ENCODE measurements at regions not wholly inside any gene's neighbourhood (a gene's known extent, or its start where the extent isn't known, plus 50 kb on each side); places are given as distances from the start of the nearest gene placed in this dataset.

DNA sequence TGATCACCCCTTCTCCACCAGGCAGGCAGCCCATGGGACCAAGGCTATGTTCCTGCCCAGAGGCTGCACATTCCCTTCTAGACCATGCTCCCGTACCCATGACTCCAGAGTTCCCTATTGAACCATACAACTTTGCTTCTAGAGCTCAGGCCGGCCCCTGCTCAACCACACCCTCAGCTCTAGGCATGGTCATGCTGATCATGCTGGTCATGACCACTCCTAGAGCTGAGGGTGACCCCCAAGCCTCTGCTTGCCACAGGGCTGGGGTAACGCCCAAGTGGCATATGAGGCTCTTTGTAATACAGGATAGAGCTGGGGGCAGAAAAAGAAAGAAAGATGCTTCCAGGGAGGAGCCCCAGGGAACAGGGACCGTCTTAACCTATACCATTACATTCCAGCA, 301.8 kb downstream of the SP3 start:
- TF ChIP-seq POLR2AphosphoS5 (IDR thresholded peaks at IDR 0.05) (no peak), EP300 (IDR thresholded peaks at IDR 0.05) (no peak)
- TF ChIP-seq, protein P1, sequence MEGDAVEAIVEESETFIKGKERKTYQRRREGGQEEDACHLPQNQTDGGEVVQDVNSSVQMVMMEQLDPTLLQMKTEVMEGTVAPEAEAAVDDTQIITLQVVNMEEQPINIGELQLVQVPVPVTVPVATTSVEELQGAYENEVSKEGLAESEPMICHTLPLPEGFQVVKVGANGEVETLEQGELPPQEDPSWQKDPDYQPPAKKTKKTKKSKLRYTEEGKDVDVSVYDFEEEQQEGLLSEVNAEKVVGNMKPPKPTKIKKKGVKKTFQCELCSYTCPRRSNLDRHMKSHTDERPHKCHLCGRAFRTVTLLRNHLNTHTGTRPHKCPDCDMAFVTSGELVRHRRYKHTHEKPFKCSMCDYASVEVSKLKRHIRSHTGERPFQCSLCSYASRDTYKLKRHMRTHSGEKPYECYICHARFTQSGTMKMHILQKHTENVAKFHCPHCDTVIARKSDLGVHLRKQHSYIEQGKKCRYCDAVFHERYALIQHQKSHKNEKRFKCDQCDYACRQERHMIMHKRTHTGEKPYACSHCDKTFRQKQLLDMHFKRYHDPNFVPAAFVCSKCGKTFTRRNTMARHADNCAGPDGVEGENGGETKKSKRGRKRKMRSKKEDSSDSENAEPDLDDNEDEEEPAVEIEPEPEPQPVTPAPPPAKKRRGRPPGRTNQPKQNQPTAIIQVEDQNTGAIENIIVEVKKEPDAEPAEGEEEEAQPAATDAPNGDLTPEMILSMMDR (IDR thresholded peaks at IDR 0.05) = no peak

Measured in stomach (tissue), 4 donors.